ENCODE measurements at regions not wholly inside any gene's neighbourhood (a gene's known extent, or its start where the extent isn't known, plus 50 kb on each side); places are given as distances from the start of the nearest gene placed in this dataset.
A peak's percentile ranks its signal among the peaks of the same experiment; 100 is the strongest.

- no peaks in the 10 kb centered on the region for H3F3A ChIP-seq (replicated peaks; ENCODE audit: low read depth)
- H3K4me3 ChIP-seq, result no peak overlapping the region
- H3K79me2 ChIP-seq (replicated peaks; ENCODE audit: insufficient read depth), result no peaks in the 10 kb centered on the region
- Mint-ChIP-seq H3K27ac (no peak overlapping the region), H3K27me3 (ENCODE audit: insufficient read depth, low read depth, poor library complexity) (no peaks in the 10 kb centered on the region), H3K36me3 (ENCODE audit: low read depth) (no peaks in the 10 kb centered on the region), H3K4me3 (no peak overlapping the region), H3K9me3 (no peaks in the 10 kb centered on the region), H3K4me1 (no peaks in the 10 kb centered on the region)
- no peaks in the 10 kb centered on the region for H3K27me3 ChIP-seq (ENCODE audit: insufficient read depth)
- H2AFZ ChIP-seq, result 0 out of 2 replicates have a peak overlapping the region, but pooled peaks have one; percentile 61
- no peaks in the 10 kb centered on the region for H3K9me2 ChIP-seq (ENCODE audit: insufficient read depth)
- ATAC-seq, result no peak
- TF ChIP-seq STAT1 (IDR thresholded peaks at IDR 0.05; ENCODE audit: unreplicated experiment) (no peak), ETS1 (IDR thresholded peaks at IDR 0.05) (no peak), NANOG (IDR thresholded peaks at IDR 0.05; ENCODE audit: borderline replicate concordance) (no peak), JUNB (IDR thresholded peaks at IDR 0.05; ENCODE audit: unreplicated experiment) (no peak), POLR2AphosphoS5 (IDR thresholded peaks at IDR 0.05; ENCODE audit: low read depth) (no peak), CTCF (conservative IDR thresholded peaks at IDR 0.05; ENCODE audit: low read depth in 2 of 2) (no peak), ZNF114 (CRISPR knock-in tag; IDR thresholded peaks at IDR 0.05) (no peak), ZNF331 (CRISPR knock-in tag; IDR thresholded peaks at IDR 0.05; ENCODE audit: low read depth) (no peak), EZH2 (IDR thresholded peaks at IDR 0.05; ENCODE audit: low read depth, unreplicated experiment) (no peak), CREB1 (CRISPR knock-in tag; IDR thresholded peaks at IDR 0.05; ENCODE audit: low read depth) (no peak), REST (IDR thresholded peaks at IDR 0.05; ENCODE audit: unreplicated experiment) (no peak), ZNF462 (CRISPR knock-in tag; IDR thresholded peaks at IDR 0.05) (no peak), EZH2phosphoT487 (IDR thresholded peaks at IDR 0.05; ENCODE audit: unreplicated experiment) (no peak)
- H3K36me3 ChIP-seq (ENCODE audit: insufficient read depth), result no peaks in the 10 kb centered on the region
- DNase-seq (ENCODE audit: low spot score), result no peak
- H4K20me1 ChIP-seq (replicated peaks; ENCODE audit: insufficient read depth), result no peaks in the 10 kb centered on the region
- no peak overlapping the region for H3K4me2 ChIP-seq
- no peak overlapping the region for H3K27ac ChIP-seq (ENCODE audit: low read depth)
- H3K4me1 ChIP-seq (ENCODE audit: insufficient read depth), result no peaks in the 10 kb centered on the region
Measured at GRCh38 chr5:92177926-92178487, 794.9 kb upstream of the ARRDC3 start.

Data from GM23338 (cell line).